ENCODE measurements at regions not wholly inside any gene's neighbourhood (a gene's known extent, or its start where the extent isn't known, plus 50 kb on each side); places are given as distances from the start of the nearest gene placed in this dataset.

DNA sequence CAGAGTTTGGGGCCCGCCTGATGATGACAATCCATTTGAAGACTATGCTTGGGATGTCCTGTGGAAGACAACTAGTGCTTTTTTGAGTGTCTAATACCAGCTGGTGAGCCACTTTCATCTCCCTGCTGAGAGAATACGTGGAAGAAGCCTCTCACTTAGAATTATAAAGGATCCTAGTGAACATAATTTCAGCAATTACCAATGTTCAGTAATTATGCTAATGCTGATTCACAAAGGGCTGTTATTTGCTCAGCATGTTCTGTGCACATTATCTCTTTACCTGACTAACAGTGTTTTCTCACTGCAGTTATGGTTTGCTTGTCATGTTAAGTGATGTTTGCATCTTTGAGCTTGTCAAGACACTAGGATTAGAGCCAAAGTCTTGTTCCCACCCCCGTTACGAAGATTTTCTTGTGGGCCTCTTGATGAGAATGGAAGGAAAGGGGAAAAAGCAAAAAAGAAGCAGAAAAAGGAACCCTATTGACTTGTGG, 282.1 kb upstream of the CHD6 start:
- TF ChIP-seq, protein P1, sequence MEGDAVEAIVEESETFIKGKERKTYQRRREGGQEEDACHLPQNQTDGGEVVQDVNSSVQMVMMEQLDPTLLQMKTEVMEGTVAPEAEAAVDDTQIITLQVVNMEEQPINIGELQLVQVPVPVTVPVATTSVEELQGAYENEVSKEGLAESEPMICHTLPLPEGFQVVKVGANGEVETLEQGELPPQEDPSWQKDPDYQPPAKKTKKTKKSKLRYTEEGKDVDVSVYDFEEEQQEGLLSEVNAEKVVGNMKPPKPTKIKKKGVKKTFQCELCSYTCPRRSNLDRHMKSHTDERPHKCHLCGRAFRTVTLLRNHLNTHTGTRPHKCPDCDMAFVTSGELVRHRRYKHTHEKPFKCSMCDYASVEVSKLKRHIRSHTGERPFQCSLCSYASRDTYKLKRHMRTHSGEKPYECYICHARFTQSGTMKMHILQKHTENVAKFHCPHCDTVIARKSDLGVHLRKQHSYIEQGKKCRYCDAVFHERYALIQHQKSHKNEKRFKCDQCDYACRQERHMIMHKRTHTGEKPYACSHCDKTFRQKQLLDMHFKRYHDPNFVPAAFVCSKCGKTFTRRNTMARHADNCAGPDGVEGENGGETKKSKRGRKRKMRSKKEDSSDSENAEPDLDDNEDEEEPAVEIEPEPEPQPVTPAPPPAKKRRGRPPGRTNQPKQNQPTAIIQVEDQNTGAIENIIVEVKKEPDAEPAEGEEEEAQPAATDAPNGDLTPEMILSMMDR (IDR thresholded peaks at IDR 0.05; ENCODE audit: insufficient read depth, low read length) = no peak
- TF ChIP-seq, protein P2, sequence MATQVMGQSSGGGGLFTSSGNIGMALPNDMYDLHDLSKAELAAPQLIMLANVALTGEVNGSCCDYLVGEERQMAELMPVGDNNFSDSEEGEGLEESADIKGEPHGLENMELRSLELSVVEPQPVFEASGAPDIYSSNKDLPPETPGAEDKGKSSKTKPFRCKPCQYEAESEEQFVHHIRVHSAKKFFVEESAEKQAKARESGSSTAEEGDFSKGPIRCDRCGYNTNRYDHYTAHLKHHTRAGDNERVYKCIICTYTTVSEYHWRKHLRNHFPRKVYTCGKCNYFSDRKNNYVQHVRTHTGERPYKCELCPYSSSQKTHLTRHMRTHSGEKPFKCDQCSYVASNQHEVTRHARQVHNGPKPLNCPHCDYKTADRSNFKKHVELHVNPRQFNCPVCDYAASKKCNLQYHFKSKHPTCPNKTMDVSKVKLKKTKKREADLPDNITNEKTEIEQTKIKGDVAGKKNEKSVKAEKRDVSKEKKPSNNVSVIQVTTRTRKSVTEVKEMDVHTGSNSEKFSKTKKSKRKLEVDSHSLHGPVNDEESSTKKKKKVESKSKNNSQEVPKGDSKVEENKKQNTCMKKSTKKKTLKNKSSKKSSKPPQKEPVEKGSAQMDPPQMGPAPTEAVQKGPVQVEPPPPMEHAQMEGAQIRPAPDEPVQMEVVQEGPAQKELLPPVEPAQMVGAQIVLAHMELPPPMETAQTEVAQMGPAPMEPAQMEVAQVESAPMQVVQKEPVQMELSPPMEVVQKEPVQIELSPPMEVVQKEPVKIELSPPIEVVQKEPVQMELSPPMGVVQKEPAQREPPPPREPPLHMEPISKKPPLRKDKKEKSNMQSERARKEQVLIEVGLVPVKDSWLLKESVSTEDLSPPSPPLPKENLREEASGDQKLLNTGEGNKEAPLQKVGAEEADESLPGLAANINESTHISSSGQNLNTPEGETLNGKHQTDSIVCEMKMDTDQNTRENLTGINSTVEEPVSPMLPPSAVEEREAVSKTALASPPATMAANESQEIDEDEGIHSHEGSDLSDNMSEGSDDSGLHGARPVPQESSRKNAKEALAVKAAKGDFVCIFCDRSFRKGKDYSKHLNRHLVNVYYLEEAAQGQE (IDR thresholded peaks at IDR 0.05; ENCODE audit: insufficient replicate concordance, low read depth) = no peak
- TF ChIP-seq POLR2AphosphoS5 (IDR thresholded peaks at IDR 0.05; ENCODE audit: low read depth) = no peak

All from HL-60 (cell line).